ENCODE measurements at regions not wholly inside any gene's neighbourhood (a gene's known extent, or its start where the extent isn't known, plus 50 kb on each side); places are given as distances from the start of the nearest gene placed in this dataset.

GRCh38 chr15:96524676-96525417, 194.3 kb downstream of the NR2F2 start:
- Histone ChIP-seq H3K9me3 (ENCODE audit: insufficient read depth, low read length, severe bottlenecking) (no peaks in the 10 kb centered on the region), H3K36me3 (ENCODE audit: insufficient read depth, low read length) (no peaks in the 10 kb centered on the region), H2AFZ (ENCODE audit: low read depth, low read length) (no peak overlapping the region), H3K27ac (ENCODE audit: low read length) (no peak overlapping the region), H3K27me3 (ENCODE audit: insufficient read depth, low read length, poor library complexity) (no peaks in the 10 kb centered on the region), H3K4me2 (ENCODE audit: insufficient read depth, low read length) (no peak overlapping the region), H3K9ac (ENCODE audit: low read depth, low read length) (no peak overlapping the region), H3K4me3 (ENCODE audit: low read depth in 1 of 2, low read length in 2 of 2) (no peak overlapping the region), H4K20me1 (ENCODE audit: insufficient read depth, low read length) (no peaks in the 10 kb centered on the region), H3K79me2 (ENCODE audit: insufficient read depth, low read length) (no peaks in the 10 kb centered on the region), H3K4me1 (ENCODE audit: insufficient read depth, low read length) (no peaks in the 10 kb centered on the region)
- no peak for TF ChIP-seq CTCF (IDR thresholded peaks at IDR 0.05; ENCODE audit: borderline replicate concordance, extremely low read depth, low read length, poor library complexity, severe bottlenecking)
- no peak for TF ChIP-seq EZH2 (IDR thresholded peaks at IDR 0.05; ENCODE audit: borderline replicate concordance, low read depth, low read length, severe bottlenecking)
- DNase-seq, result no peak
- no peak for ATAC-seq (ENCODE audit: insufficient read depth, low read depth)

GRCh38 chr15:96535148-96535547, 204.6 kb downstream of the NR2F2 start:
- H3K9ac ChIP-seq (ENCODE audit: low read depth, low read length), result no peak overlapping the region
- DNase-seq, result no peak

GRCh38 chr15:96538491-96538890, 208.0 kb downstream of the NR2F2 start:
- Histone ChIP-seq H4K20me1 (ENCODE audit: insufficient read depth, low read length) (no peaks in the 10 kb centered on the region), H3K27me3 (ENCODE audit: insufficient read depth, low read length, poor library complexity) (no peaks in the 10 kb centered on the region), H3K79me2 (ENCODE audit: insufficient read depth, low read length) (no peaks in the 10 kb centered on the region), H3K36me3 (ENCODE audit: insufficient read depth, low read length) (no peaks in the 10 kb centered on the region), H3K9ac (ENCODE audit: low read depth, low read length) (no peak overlapping the region), H3K27ac (ENCODE audit: low read length) (no peak overlapping the region), H3K4me2 (ENCODE audit: insufficient read depth, low read length) (no peak overlapping the region), H3K4me3 (ENCODE audit: low read depth in 1 of 2, low read length in 2 of 2) (no peak overlapping the region), H2AFZ (ENCODE audit: low read depth, low read length) (no peak overlapping the region), H3K4me1 (ENCODE audit: insufficient read depth, low read length) (no peaks in the 10 kb centered on the region), H3K9me3 (ENCODE audit: insufficient read depth, low read length, severe bottlenecking) (no peaks in the 10 kb centered on the region)
- ATAC-seq (ENCODE audit: insufficient read depth, low read depth) (no peak), DNase-seq (no peak)
- TF ChIP-seq EZH2 (IDR thresholded peaks at IDR 0.05; ENCODE audit: borderline replicate concordance, low read depth, low read length, severe bottlenecking) (no peak), CTCF (IDR thresholded peaks at IDR 0.05; ENCODE audit: borderline replicate concordance, extremely low read depth, low read length, poor library complexity, severe bottlenecking) (no peak)

More at GRCh38 chr15:96535148-96535547, 204.6 kb downstream of the NR2F2 start:
- TF ChIP-seq CTCF (IDR thresholded peaks at IDR 0.05; ENCODE audit: borderline replicate concordance, extremely low read depth, low read length, poor library complexity, severe bottlenecking), result no peak
- TF ChIP-seq EZH2 (IDR thresholded peaks at IDR 0.05; ENCODE audit: borderline replicate concordance, low read depth, low read length, severe bottlenecking), result no peak
- Histone ChIP-seq H3K4me2 (ENCODE audit: insufficient read depth, low read length) (no peak overlapping the region), H3K4me1 (ENCODE audit: insufficient read depth, low read length) (no peaks in the 10 kb centered on the region), H4K20me1 (ENCODE audit: insufficient read depth, low read length) (no peaks in the 10 kb centered on the region), H3K27me3 (ENCODE audit: insufficient read depth, low read length, poor library complexity) (no peaks in the 10 kb centered on the region), H3K27ac (ENCODE audit: low read length) (no peak overlapping the region), H3K36me3 (ENCODE audit: insufficient read depth, low read length) (no peaks in the 10 kb centered on the region), H3K9me3 (ENCODE audit: insufficient read depth, low read length, severe bottlenecking) (no peaks in the 10 kb centered on the region), H3K4me3 (ENCODE audit: low read depth in 1 of 2, low read length in 2 of 2) (no peak overlapping the region), H2AFZ (ENCODE audit: low read depth, low read length) (no peak overlapping the region), H3K79me2 (ENCODE audit: insufficient read depth, low read length) (no peaks in the 10 kb centered on the region)
- ATAC-seq (ENCODE audit: insufficient read depth, low read depth), result no peak
